SKM-1 (cell line): ENCODE measurements at regions not wholly inside any gene's neighbourhood (a gene's known extent, or its start where the extent isn't known, plus 50 kb on each side); places are given as distances from the start of the nearest gene placed in this dataset.
"Not testable (repeated sequence)": the region's sequence is repeated elsewhere in the genome, so short reads cannot be mapped to it uniquely, and the experiment has no call there.

Experiments
- DNase-seq: peaks from one replicate; lab custom pipeline; 2025; ENCODE audit not compliant: unreplicated experiment; lab: John Stamatoyannopoulos, UW

- no peak for DNase-seq
Measured at GRCh38 chr13:68984688-68985319, 1122.8 kb upstream of the ATXN8OS start.

DNA sequence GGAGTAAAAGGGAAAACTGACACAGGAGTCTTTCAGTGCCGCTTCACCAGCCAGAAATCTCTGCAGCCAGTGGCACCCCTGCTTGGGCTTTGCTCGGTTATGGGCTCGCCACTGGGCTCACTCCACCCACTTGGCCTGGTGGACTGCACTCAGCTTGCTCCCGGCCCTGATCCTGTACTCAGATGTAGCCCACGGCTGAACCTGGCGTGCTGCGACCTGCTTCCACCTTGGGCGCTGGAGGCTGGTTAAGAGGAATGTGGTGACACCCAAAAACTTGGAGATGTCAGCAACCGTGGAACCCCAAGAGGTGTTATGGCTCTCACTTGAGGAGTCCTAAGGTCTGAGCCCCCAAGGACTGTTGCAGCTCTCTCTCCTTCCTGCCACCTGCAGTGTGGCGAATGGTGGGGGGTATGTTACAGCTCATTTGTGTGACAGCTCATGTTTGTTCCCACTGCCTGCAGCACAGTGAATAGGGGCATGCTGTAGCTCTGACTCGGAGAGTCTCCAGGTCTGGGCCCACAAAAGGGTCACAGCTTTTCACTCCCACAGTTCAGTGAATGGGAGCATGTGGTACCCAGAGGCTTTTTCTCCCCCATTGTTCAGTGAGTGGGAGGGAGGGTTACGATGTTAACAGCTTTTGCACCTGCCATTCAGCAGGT, 1124.5 kb upstream of the ATXN8OS start:
- DNase-seq: no peak

GRCh38 chr13:68976287-68976686, 1131.3 kb upstream of the ATXN8OS start:
- DNase-seq: no peak

- no peak for DNase-seq
Measured at GRCh38 chr13:68970532-68970931, 1137.1 kb upstream of the ATXN8OS start.

DNA sequence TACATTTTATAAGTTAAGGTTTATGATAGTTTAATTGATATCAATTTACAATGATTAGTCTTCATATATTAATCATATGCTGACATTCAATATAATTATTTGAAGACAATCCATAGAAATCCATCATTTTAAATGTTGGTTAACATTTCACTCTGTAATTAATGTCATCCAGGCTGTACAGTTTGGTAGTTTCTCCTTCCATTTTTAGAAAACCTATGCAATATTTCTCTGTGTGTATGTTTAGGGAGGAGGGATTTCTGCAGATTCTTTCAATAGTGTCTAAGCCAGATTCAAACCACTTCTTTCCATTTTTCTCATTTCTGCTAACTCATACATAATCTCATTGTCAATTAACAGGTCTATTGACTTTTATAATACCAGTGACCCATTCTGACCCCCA, 1159.0 kb upstream of the ATXN8OS start:
- DNase-seq: no peak

DNA sequence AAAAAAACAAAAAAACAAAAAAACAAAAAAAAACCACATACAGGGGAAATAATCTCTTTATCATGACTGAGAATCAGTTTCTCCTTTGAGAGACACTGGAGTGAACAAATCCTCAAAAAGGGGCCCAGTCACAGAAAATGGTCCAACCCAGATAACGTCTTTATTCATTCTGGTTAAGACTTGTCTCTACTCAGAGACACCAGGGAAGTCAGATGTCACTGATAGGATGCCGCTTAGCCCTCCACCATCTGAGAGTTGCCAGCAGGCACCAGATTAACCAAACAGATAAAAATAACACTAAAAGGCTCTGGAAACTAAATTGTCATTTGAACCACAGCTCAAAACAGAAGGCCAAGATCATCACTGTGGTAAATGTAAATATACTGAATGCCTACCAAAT, 1163.4 kb upstream of the ATXN8OS start:
- DNase-seq: no peak

GRCh38 chr13:68940049-68940448, 1167.6 kb upstream of the ATXN8OS start:
- DNase-seq: no peak

GRCh38 chr13:68938639-68939038, 1169.0 kb upstream of the ATXN8OS start:
- no peak for DNase-seq

DNA sequence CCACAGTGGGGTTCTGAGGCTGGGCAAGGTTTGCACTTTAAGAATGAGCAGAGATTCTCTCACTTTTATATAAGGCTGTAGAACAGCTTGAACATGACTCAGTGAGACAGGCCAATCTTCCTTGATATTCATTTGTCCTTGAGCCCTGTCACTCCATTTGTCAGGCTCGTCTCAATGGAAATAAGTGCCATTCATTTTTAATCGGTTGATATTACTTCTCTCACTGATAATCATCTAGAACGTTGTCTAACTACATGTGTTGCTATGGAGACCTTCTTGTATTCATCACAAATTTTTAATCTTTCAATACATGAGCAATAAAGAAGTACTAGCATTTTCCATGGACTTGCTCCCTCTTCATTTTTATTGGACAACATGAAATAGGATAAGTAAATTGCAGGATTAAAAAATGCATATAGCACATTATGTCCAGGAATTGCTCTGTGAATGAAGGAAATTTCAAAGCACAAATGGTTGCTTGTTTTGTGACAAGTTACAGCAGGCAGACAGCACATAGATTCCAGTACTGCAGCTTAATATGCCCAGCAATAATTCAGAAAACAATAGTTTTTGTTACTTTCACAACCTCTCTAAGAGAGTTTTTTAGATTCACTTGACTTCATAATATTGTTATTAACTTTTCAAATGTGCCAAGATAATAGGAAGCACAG, 1178.4 kb upstream of the ATXN8OS start:
- DNase-seq: no peak

DNA sequence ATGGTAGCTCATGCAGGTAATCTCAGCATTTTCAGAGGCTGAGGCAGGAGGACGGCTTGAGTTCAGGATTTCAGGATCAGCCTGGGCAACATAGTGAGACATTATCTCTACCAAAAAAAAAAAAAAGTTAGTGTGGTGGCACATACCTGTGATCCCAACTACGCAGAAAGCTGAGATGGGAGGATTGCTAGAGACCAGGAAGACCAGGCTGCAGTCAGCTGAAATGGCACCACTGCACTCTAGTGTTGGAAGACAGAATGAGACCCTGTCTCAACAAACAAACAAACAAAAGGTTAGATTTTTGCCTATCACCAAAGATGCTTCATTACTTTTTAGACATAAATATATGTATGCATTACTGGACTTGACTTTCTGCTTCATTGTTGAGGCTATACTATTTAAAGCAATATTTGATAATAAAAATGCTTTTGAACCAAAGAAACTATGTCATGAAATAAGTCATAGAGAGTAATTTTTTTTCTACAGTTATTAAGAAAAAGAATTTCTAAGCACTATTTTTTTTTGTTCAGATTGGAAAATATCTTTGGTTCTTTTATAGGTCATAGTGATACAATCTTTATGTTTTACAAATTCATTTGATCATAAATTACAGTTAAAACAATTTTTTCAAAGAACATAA, 1180.1 kb upstream of the ATXN8OS start:
- no peak for DNase-seq

DNA sequence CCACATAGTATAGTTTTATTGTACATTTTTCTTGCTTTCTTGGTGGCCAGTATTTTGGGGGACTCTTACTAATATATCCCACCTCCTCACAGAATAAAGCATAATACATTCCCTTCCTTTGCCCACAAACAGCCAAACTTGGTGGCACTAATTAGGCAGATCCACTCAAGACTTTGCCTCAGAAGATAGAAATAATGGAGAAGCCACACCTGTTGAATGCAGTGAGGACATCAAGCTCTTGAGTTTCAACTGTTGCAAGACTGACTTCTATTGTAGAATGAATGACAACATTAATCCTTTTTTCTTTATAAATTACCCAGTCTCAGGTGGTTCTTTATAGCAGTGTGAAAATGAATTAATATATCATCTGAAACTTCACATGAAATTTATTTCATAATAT, 1183.6 kb upstream of the ATXN8OS start:
- DNase-seq: no peak

DNA sequence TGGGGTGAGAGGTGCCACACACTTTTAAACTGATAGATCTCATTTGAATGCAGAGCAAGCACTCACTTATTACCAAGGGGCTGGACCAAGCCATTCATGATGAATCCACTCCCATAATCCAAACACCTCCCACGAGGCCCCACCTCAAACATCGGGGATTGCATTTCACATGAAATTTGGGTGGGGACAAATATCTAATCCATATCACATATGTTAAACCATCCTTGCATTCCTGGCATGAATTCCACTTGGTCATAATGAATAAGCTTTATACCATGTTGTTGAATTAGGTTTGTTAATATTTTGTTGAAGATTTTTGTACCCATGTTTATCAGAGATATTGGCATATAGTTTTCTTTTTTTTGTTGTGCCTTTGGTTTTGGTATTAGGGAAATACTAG, 1198.7 kb upstream of the ATXN8OS start:
- DNase-seq: no peak

DNA sequence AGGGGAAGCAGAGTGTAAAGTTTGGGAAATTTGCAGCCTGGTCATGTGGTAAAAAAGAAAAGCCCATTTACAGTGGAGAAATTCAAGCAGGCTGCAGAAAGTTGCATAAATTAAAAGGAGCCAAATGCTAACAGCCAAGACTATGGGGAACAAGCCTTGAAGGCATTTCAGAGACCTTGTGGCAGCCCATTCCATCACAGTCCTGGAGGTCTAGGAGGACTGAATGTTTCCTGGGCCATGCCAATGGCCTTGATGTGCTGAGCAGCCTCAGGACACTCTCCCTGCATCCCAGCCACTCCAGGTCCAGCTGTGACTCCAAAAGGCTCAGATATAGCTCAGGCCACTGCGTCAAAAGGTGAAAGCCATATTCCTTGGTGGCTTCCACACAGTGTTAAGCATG, 1202.4 kb upstream of the ATXN8OS start:
- DNase-seq: no peak

DNA sequence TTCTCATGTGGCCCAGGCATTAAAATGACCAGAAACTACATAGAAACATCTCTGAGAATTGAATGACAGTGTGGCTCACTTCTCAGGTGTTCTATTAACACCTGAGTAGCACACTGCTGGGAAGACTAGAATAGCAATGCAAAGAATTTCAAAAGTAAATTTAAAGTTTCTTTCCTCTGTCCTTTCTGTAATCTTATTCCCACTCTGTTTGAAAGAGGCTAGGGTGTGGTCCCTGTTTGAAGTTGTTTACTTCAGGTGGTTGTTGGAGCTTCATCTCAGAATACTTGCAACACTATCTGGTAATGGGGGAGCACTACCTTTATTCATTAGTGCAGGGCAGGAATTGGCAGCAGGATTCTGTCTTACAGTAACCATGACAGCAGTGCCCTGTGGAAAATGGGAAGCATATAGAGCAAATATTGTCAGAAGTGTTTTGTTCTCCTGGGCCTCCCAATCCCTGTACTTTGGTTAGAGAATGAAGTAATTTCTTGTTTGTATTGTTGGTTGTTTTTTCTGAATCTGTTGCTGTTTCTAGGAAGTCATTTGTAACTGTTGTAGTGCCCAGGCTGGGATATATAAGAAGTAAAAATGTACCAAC, 1210.2 kb upstream of the ATXN8OS start:
- no peak for DNase-seq

- no peak for DNase-seq
Measured at GRCh38 chr13:68895696-68896095, 1211.9 kb upstream of the ATXN8OS start.

DNA sequence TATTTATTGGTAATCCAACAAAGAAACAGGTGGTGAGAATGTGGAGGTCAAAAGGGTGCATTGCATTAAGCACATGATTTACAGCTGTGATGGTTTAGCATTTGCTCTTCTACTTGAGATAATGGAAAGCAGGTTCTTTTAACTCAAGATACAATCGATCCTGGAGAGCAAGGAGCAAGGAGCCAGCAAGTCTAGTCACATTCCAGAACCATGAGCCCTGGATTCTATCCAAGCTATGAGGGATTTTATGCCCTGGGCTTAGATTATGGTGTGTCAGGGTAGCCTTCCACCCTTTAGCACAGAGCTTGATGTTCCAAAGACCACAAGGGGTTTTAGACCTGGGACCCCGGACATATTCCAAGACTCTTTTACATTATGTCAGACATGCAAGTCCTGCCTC, 1213.9 kb upstream of the ATXN8OS start:
- not testable (repeated sequence) for DNase-seq

GRCh38 chr13:68892596-68892995, 1215.0 kb upstream of the ATXN8OS start:
- DNase-seq: not testable (repeated sequence)

DNA sequence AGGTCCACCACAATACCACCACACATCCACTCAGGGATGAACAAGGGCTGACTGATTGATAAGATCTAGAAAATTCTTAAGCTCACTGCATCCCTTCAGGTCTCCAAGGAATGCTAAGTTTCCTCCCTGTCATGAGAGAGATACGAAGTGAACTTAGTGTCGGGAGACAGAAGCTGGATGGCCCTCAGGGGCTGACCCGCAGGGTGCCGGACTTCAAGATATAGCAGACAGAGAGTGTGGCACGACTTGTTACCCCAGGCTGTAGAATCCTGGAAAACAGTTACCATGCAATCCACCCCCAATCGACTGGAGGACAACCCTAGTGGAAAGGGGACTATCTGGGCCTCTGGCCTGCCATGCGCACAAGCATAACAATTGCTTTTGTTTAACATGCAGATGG, 1217.5 kb upstream of the ATXN8OS start:
- not testable (repeated sequence) for DNase-seq

DNA sequence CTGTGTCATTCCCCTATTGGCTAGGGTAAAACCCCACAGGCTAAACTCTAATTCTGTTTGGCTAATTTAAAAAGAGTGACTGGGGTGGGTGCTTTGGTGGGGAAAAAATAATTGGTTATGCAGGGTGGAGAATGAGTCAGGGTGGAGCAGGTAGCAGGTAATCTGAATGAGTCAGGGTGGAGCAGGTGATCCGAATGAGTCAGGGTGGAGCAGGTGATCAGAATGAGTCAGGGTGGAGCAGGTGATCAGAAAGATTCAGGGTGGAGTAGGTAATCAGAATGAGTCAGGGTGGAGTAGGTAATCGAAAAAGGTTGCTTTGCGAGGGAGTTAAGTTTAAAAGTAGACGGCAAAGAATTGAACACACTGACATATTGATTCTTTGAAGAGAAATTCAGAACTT, 1218.8 kb upstream of the ATXN8OS start:
- DNase-seq: no peak

GRCh38 chr13:68872338-68872737, 1235.3 kb upstream of the ATXN8OS start:
- no peak for DNase-seq

GRCh38 chr13:68851026-68851425, 1256.6 kb upstream of the ATXN8OS start:
- DNase-seq: no peak

DNA sequence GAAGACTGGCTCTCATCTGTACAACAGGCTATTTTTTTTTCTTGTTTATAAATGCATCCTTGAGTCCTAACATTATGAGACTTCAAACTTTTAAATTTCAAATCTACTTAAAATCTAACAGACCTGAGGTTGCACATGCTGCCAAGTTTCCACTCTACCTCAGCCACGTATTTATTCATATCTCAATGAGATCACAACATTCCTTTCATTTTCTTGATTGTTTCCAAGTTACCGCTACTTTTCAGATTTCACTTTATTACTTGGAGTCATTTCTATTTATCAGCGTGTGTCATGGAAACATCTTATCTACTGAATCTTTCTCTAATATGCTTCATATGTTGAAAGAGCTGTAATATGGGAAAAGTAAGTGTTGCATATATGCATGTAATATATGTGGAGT, 1257.5 kb upstream of the ATXN8OS start:
- no peak for DNase-seq
